ENCODE measurements at regions not wholly inside any gene's neighbourhood (a gene's known extent, or its start where the extent isn't known, plus 50 kb on each side); places are given as distances from the start of the nearest gene placed in this dataset.

DNA sequence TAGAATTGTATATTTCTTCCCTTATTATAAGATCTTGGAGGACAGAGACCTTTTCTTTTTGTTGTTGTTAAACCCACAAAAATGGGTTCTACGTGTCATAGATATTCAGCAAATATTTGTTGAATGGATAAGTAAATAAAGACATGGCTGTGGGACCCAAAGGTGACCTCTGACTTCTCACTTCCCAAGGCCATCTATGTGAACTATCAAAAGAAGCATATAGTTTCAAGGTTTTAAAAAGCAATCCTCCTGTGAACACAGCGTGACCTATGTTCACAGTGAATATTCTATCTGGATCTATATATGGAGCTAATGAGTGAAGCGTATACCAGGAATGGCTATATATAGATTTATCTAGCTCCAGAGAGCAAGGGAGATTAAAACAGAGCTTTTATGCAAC lies 312.8 kb upstream of the C11orf87 start:
- no peak for DNase-seq (ENCODE audit: low spot score)

DNA sequence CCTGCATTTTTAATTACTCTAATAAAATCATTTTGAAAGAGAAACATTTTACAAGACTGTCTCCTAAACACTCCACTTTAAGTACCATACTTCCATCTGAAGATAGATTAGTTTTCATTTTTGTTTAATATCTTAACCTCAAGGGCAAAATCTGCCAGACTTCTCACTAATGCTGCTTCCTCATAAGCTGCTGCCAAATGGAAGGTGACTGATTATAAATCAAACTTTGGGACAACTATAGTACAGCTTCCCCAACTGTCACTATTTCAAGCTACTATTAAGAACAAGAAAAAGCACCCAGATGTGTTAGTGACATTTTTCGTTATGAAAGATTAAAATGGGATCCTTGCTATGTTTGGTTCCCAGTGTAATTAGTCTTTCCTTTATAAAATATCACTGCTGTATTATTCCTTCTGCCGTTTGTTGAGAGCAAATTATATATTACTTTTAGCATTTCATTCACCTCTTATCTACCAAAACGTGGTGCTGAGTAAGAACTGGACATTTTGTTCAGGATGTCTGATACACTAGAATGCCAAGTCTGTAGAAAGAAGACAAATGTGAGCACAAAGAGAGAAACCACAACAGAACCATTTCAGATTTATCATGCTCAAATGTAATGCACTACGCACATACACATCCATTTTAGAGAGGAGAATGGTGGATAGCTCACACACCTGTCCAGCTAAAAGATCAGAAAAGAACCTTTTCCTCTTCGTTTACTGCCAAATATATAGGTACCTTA lies 312.2 kb upstream of the C11orf87 start:
- DNase-seq (ENCODE audit: low spot score) = no peak

DNA sequence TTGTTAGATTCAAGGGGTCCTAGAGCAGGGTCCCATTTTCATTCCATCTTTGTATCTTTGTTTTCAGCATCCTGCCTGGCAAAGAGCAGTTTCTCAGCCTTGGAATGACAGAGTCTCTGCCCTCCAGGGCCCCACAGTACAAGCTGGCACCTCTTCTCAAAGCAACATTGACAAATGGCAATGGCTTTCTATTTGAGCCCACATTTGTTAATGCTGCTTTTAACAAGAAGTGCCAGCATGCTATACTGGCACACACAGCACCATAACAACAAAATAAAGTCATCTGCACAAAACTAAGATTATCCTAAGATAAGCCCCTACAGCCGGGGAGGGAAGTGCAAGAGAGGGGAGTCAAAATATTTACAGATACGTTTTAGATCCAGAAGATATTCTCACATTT lies 309.7 kb upstream of the C11orf87 start:
- DNase-seq (ENCODE audit: low spot score) = no peak

DNA sequence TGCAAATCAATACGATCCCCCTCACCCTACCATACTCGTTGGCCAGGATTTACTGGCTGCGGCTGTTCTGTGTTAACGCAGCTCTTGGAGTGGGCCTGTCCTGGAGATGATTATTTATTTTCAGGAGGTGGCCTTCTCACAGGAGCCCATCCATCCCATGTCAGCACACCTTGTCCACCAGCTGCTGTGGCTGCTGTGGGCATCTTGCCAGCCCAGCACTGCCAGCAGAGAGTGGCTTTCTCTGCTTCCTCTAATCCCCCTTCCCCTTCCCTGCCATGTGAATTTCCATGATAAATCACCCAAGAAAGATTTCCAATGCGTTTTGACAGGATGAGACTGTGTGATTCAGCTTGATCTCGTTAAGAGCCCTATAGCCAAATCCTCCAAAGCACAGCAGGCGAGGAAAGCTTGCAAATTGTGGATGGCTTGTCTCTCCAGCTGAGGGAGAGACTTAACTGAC lies 309.1 kb upstream of the C11orf87 start:
- no peak for DNase-seq (ENCODE audit: low spot score)

DNA sequence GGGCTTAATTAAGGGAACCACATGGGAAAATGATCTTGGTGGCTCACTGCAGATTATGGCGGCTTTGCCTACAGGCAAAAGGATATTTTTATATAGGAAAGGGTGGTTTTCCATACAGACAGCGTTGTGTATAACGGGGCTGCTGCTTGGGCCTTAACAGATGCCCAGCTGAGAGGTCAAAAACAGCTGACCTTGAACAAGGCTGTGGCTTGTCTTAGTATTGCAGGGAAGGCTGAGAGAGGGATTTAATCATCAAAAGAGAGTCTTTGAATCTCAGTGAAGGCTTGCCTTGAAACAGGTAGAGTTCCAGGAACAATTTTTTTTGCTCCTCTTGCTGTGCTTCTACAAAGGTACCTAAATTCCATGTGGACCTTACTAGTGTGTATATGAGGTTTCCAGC lies 301.6 kb upstream of the C11orf87 start:
- DNase-seq (ENCODE audit: low spot score) = no peak

DNA sequence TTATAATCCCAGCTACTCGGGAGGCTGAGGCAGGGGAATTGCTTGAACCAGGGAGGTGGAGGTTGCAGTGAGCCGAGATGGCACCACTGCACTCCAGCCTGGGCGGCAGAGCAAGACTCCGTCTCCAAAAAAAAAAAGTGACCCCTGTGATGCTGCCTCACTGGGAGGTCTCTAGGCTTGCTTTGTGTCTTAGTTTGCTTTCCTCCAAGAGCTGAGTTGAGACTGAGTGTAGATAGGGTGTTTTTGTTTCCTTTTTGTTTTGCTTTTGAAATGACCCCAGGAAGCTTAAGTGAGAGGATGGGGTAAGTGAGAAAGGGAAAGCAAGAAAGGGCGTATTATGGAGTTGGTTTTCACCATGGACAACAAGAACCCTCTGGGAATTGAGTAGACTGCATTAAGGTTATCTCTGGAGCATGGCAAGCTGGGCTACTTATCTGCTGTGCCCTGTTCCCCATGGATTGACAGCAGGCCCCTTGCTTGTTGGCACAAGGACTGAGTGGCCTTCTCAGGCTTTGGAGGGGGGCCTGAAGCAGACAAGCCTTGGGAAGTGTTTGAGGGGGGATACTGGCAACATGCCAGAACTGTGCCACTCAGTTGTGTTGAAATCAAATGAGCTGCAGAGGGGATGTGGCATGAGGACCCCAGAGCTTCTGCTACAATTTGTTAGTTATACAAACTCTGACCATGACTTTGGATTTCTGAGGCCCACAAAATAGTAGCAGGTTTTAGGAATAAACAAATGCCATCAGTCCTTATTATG lies 300.6 kb upstream of the C11orf87 start:
- no peak for DNase-seq (ENCODE audit: low spot score)

DNA sequence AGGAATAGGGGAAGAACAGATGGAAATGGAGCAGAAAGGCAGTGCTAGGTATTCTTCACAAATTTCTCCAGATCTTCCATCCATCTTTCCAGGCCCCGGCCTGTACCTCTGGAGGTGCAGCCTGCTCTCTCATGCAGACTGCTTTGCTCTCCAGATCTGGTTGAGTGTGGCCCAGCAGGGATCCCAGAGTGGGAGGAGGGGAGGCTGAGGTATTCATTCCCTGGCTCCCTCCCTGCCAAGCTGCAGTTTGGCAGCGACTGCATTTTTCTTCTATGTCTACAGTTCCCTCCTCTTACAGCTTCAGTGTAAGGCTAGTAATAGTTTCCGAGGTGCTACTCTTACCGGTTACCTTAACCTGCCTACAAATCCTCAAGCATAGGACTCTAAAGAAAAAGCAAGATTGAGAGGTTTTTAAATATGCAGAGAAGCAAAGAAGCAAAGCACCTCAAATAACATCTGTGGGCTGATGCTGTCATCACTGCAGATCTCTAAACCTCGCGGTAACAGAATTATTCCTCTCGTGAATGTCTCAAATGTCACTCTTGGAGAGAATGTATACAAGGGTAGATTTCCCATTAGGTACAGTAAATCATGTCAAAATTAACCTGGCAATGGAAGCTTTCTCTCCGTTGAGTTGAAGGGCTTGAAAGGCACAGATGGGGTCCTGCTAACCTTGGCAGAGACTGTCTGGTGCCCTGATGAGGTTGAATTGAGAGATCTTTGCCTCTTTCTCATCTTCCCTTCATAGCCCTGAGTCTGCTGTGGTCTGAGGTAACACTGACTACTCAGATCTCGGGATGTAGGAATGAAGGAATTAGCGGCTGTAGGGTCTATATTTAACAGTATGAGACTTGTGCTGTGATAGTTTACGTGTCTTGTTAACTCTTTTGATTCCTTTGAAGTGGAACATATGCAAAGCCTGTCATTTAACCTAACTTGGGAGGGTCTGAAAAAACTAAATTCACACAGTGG lies 297.9 kb upstream of the C11orf87 start:
- DNase-seq (ENCODE audit: low spot score) = no peak

DNA sequence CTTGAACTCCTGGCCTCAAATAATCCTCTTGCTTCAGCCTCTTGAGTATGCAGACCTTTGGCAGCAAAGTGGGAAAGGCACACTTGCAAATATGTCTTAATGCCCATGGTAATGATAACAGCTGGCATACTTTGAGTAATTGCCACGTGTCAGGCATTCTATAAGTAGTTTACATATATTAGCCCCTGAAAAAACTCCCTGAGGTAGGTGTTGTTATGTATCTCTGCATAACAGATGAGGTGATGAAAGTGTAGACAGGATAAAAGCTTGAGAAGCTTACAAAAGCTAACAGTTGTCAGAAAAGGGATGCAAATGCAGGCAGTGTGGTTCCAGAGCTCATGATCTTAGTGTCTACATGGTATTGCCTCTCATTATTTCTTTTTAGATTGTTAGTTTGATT lies 291.1 kb upstream of the C11orf87 start:
- DNase-seq (ENCODE audit: low spot score) = no peak

DNA sequence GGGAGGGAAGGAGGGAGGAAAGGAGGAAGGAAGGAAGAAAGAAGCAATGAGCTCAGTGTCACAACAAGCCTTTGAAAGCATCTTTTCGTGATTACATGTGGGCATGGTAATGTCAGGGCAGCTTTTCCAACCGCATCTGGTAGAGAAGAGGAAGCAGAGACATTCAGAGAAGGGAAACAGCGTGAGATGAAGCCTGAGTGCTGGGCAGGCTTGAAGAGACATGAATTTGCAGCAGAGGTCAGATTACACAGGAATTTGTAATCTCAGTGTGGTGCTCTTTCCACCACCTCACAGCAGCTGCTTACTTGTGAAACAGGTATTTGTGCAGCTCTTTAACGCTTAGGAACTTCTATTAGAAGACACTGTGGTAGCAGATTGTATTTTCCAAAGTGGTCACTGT lies 289.5 kb upstream of the C11orf87 start:
- no peak for DNase-seq (ENCODE audit: low spot score)

DNA sequence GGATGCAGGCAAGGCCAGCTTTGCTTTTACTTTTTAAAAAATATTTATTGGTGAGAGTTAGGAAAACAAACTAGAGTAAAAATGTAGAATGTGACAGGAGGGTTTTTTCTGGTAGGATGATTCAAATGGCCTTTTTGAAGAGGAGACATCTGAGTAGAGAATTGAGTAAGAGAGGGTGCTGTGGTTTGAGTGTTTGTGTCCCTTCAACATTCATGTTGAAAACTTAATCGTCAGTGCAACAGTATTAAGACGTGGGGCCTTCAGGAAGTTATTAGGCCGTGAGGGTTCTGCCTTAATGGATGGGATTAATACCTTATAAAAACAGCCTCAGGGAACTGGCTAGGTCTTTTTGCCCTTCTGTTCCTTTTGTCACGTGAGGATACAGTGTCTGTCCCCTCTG lies 288.8 kb upstream of the C11orf87 start:
- DNase-seq (ENCODE audit: low spot score) = no peak

DNA sequence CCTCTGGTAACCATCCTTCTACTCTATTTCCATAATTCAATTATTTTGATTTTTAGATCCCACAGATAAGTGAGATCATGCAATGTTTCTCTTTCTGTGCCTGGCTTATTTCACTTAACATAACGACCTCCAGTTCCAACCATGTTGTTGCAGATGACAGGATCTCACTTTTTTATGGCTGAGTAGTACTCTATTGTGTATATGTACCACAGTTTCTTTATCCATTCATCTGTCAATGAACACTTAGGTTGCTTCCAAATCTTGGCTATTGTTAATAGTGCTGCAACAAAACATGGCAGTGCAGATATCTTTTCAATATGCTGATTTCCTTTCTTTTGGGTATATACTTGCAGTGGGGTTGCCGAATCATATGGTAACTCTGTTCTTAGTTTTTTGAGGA lies 286.4 kb upstream of the C11orf87 start:
- DNase-seq (ENCODE audit: low spot score) = no peak

DNA sequence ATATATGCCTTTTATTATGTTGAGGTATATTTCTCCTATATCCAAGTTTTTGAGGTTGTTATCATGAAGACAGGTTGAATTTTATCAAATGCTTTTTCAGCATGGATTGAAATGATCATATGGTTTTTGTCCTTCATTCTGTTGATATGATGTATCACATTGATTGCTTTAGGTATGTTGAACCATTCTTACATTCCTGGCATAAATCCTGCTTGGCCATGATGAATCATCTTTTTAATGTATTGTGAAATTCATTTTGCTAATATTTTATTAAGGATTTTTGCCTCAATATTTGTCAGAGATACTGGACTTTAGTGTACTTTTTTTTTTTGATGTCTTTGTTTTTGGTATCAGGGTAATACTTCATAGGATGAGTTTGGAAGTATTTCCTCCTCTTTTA lies 283.8 kb upstream of the C11orf87 start:
- DNase-seq (ENCODE audit: low spot score) = no peak

DNA sequence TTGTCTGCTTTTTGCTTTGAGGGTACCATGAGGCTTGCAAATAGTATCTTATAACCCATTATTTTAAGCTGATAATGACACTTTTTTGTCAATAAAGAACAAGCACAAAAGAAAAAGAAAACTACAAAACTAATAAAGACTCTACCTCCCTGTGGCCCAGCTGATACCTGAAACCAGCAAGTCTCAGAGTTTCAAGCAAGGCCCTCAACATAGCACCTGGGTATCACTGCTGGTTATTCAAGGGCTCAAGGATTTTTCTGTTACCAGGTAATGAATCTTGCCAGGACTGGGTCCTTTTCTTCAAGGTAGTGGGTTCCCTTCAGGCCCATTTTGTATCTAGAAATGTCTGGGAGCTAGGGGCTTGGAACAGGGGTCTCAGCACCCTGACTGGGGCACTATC lies 281.6 kb upstream of the C11orf87 start:
- no peak for DNase-seq (ENCODE audit: low spot score)

DNA sequence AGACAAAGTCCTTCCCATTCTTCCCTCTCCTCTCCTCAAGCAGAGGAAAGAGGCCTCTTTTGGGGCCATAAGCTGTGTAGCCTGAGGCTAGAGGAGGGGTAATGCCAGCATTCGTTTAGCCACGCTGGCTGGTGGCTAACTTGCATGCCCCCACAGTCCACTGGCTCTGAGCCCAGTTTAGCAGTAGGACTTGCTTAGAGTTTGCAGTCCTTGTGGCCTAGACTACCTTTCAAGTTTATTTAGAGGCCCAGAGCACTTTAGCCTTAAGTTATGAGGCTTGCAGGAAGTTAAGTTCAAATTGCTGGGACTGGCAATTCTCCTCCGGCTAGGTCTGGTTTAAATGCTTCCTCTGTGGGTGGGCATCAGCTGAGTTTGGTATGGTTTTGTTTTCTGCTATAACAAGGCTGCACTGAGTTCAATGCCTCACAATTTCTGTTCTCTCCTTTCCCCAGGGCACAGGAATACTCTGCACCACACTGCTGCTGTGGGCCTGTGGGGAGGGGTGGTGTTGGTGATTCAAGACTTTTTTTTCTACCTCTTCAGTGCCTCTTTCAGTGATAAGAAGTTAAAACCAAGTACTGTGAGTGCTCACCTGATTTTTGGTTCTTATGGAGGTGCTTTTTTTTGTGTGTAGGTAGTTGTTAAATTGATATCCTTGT lies 281.0 kb upstream of the C11orf87 start:
- no peak for DNase-seq (ENCODE audit: low spot score)

DNA sequence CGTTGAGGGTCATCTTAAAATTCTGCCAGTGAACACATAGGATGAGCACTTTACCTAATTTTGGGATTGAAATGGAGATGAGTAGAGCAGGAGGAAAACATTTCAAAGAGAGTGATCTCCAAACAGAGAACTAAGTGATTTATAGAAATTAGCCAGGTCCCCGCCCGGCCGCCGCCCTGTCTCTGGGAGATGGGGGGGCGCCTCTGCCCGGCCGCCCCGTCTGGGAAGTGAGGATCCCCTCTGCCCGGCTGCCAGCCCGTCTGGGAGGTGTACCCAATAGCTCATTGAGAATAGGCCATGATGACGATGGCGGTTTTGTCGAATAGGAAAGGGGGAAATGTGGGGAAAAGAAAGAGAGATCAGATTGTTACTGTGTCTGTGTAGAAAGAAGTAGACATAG lies 276.7 kb upstream of the C11orf87 start:
- no peak for DNase-seq (ENCODE audit: low spot score)

DNA sequence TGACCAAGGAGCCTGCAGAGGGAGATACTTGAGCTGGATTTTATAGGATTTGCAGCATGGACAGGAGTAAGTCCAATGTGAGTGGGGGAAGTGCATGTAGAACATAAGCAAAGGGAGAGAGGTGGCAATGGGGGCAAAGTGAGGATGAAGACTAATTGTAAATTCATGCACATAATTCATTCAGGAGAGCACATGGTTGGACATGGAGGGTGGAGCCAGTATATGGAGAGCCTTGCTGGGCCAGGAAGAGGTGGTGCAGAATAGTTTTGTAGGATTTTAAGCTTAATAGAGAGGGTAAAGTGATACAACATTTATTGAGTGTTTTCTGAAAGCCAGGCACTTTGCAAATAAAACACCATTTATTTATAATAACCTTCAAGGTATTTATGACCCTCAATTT lies 274.3 kb upstream of the C11orf87 start:
- DNase-seq (ENCODE audit: low spot score) = no peak

DNA sequence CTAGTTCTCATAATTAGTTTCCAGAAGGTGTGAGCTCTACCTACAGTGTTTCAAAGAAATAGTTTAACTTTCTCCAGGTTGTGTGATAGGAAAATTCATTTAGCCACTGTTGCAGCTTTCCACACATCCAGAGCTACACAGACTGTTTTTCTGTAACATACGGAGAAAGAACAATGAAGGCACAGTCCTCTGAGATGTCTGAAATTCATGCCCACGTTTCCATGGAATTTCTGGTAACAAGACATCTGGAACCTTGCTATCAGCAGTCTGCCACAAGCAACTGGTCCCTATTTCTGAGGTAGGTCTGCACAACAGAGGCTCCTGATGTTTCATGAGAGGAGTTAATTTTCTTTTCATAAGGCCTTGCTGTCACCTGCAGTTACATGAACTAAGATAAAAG lies 273.3 kb upstream of the C11orf87 start:
- no peak for DNase-seq (ENCODE audit: low spot score)

DNA sequence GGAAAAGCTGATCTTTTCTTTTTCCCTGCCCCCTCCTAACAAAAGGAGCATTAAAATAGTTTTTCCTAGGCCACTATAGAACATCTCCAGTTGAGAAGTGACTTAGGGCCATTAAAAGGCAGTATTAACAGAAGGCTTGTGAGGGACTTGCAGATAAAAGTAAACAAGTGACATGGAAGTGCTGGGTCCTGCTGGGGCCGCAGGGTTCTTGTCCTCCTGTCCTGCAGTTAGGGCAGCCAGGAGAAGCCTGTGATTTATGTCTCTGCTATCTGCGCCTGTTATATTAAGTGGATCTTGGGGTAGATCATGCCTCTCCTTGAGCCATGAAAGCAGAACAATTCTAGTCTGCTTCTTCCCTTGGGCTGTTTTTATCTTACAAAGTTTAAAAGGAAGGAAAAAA lies 271.4 kb upstream of the C11orf87 start:
- DNase-seq (ENCODE audit: low spot score) = no peak

DNA sequence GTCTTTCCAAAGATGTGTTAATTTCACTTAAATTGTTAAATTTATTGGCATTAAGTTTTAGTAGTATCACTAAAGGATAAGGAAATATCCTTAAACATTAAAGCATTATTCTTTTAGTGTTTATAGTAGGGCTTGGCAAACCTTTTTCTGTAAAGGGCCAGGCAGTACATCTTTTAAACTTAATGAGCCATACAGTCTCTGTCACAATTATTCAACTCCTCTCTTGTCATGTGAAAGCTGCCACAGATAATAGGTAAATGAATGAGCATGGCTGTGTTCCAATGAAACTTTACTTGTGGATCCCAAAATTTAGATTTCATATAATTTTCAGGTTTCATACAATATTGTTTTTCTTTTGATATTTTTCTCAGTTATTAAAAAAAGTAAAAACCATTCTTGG lies 268.2 kb upstream of the C11orf87 start:
- no peak for DNase-seq (ENCODE audit: low spot score)

DNA sequence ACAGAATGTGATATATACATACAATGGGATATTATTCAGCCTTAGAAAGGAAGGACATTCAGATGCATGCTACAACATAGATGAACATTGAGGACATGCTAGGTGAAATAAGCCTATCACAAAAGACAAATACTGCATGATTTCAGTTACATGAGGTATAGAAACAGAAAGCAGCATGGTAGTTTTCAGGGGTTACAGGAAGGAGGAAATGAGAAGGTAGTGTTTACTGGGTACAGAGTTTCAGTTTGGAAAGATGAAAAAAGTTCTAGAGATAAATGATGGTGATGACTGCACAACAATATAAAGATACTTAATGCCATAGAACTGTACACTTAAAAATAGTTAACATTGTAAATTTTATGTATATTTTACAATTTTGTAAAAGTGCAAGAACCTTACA lies 266.7 kb upstream of the C11orf87 start:
- DNase-seq (ENCODE audit: low spot score) = no peak

DNA sequence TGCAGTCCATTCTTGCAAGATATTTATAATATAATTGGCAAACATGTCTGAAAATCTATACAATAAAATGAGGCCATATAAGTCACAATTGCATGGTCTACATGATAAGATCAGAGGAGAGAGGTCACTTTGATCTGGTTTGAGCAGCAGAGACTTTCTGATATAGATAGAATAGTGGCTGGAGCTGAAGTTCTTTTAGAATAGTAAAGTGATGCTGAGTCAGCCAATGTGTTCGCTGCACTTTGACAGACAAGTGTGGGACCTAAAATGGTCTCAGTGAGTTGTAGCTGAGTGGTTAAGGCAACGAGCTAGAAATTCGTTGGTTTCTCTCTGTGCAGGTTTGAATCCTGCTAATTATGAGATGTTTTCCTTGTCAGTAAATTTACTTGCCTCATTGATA lies 257.0 kb upstream of the C11orf87 start:
- no peak for DNase-seq (ENCODE audit: low spot score)

DNA sequence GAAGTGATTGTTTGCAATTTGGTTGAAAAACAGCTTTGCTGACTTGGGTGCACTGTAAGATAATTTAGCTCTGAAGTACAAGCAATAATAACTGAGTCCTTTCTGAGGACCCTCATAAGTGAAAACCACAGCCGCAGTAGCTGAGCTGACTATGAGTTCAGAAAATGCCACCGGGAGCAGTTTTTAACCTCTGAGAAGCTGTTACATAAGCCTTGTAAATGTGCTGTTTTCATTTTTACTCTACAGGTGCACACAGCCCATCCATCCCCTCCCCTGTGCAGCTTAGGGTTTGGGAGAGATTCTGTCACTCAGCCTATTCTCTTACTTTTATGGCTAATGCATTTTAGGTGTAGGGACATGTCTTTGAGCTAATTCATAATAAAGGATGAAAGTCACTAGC lies 255.5 kb upstream of the C11orf87 start:
- no peak for DNase-seq (ENCODE audit: low spot score)

All from HuH-7 (cell line).